Caco-2 (cell line): ENCODE measurements at regions not wholly inside any gene's neighbourhood (a gene's known extent, or its start where the extent isn't known, plus 50 kb on each side); places are given as distances from the start of the nearest gene placed in this dataset.

Source experiments
- BruUV-seq: library from RNA; stranded (reverse); fragments of 400-500 nt; replicated peaks from 2 replicates; lab custom pipeline; 2021; lab: Mats Ljungman, UMichigan
- CTCF ChIA-PET: fragments of 300-600 bp; sonication (Branson Sonifier 250); formaldehyde crosslinking; loops from one replicate; lab custom pipeline; 2022; ENCODE audit warnings: antibody characterized with exemption; lab: Charles Lee
- POLR2A ChIA-PET: fragments of 300-600 bp; sonication (Branson Sonifier 250); formaldehyde crosslinking; loops from one replicate; lab custom pipeline; 2022; ENCODE audit warnings: antibody characterized with exemption; lab: Charles Lee
- DNase-seq, 2 experiments: peaks; one replicate each; pipeline versions ENCODE4 v3.0.0 to v3.0.0-alpha.2; 2020 to 2022
- H3K27me3 ChIP-seq: replicated peaks from 2 replicates; pipeline ENCODE4 v1.6.0; 2011; ENCODE audit warnings: low read length; ENCODE audit not compliant: control insufficient read depth, insufficient read depth
- H3K36me3 ChIP-seq: 2 replicates; pipeline ENCODE4 v1.5.1; 2011; ENCODE audit warnings: low read length; ENCODE audit not compliant: control insufficient read depth, insufficient read depth
- H3K4me1 ChIP-seq: fragments of 250-450 bp; sonication (Bioruptor Pico); 2 replicates; pipeline ENCODE4 v1.5.1; 2020; ENCODE audit warnings: mild to moderate bottlenecking
- H3K4me3 ChIP-seq: 2 replicates; pipeline ENCODE4 v1.5.1; 2011; ENCODE audit warnings: low read depth, mild to moderate bottlenecking, control low read depth, low read length
- H3K9me3 ChIP-seq: fragments of 250-450 bp; sonication (Bioruptor Pico); 2 replicates; pipeline ENCODE4 v1.5.1; 2020; ENCODE audit warnings: mild to moderate bottlenecking, moderate library complexity
- H3K27ac Mint-ChIP-seq: one replicate; pipeline ENCODE4 v1.8.0; 2022; ENCODE audit warnings: mixed read lengths; ENCODE audit not compliant: unreplicated experiment
- H3K27me3 Mint-ChIP-seq: one replicate; pipeline ENCODE4 v1.8.0; 2022; ENCODE audit warnings: mixed read lengths; ENCODE audit not compliant: insufficient read depth, unreplicated experiment
- H3K36me3 Mint-ChIP-seq: one replicate; pipeline ENCODE4 v1.8.0; 2022; ENCODE audit warnings: mild to moderate bottlenecking, mixed read lengths; ENCODE audit not compliant: insufficient read depth, unreplicated experiment
- H3K4me1 Mint-ChIP-seq: one replicate; pipeline ENCODE4 v1.8.0; 2022; ENCODE audit warnings: low read depth, mixed read lengths; ENCODE audit not compliant: unreplicated experiment
- H3K4me3 Mint-ChIP-seq: one replicate; pipeline ENCODE4 v1.8.0; 2022; ENCODE audit warnings: mild to moderate bottlenecking, moderate library complexity, mixed read lengths; ENCODE audit not compliant: unreplicated experiment
- H3K9me3 Mint-ChIP-seq: one replicate; pipeline ENCODE4 v1.8.0; 2022; ENCODE audit warnings: mixed read lengths; ENCODE audit not compliant: unreplicated experiment
- intact Hi-C: fragments of 100-400 bp; cut with micrococcal nuclease; formaldehyde crosslinking; loops from one replicate; pipeline ENCODE4 v1.10.0; 2022; ENCODE audit not compliant: unreplicated experiment
- TF ChIP-seq, protein P1 (sequence below), 2 experiments: fragments of 200-600 bp in 1 of 2; IDR thresholded peaks; 1 replicate in 1 of 2; 2 replicates in 1 of 2; pipeline versions ENCODE4 v1.5.1 to v1.8.0; 2011 to 2022; ENCODE audit warnings: antibody characterized with exemption in 1 of 2, control low read depth in 1 of 2, inconsistent platforms in 1 of 2, low read depth in 1 of 2, low read length in 1 of 2, mild to moderate bottlenecking in 1 of 2, moderate library complexity in 1 of 2; ENCODE audit not compliant: insufficient read depth in 1 of 2, severe bottlenecking in 1 of 2, unreplicated experiment in 1 of 2

DNA sequence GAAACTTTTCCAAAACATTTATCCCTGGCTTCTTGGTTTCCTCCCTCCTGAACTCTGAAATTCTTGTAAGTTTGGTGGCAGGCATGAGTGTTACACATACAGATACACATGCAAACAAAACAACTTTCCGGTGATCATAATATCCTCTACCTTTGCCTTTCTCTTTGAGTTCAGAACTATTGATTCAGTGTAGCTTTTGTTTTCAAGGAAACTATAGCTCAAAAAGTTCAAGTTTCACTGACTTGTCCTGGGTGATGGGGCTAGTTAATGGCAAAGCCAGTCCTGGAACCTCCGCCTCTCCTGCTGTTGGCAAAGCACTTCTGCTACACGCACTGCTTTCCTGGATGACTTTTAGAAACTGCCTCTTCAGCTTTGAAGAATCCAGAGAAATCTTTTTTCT lies 177.3 kb upstream of the FAT1 start:
- Mint-ChIP-seq H3K36me3 (no peaks in the 10 kb centered on the region), H3K27ac (no peak overlapping the region), H3K4me1 (no peaks in the 10 kb centered on the region), H3K27me3 (peaks cover 3% of the 10 kb centered on the region), H3K4me3 (no peak overlapping the region), H3K9me3 (peaks cover 9% of the 10 kb centered on the region)
- Histone ChIP-seq H3K4me3 (no peak overlapping the region), H3K36me3 (no peaks in the 10 kb centered on the region), H3K4me1 (no peaks in the 10 kb centered on the region), H3K9me3 (no peaks in the 10 kb centered on the region), H3K27me3 (no peaks in the 10 kb centered on the region)
- BruUV-seq, result no TSS peak
- TF ChIP-seq, protein P1, sequence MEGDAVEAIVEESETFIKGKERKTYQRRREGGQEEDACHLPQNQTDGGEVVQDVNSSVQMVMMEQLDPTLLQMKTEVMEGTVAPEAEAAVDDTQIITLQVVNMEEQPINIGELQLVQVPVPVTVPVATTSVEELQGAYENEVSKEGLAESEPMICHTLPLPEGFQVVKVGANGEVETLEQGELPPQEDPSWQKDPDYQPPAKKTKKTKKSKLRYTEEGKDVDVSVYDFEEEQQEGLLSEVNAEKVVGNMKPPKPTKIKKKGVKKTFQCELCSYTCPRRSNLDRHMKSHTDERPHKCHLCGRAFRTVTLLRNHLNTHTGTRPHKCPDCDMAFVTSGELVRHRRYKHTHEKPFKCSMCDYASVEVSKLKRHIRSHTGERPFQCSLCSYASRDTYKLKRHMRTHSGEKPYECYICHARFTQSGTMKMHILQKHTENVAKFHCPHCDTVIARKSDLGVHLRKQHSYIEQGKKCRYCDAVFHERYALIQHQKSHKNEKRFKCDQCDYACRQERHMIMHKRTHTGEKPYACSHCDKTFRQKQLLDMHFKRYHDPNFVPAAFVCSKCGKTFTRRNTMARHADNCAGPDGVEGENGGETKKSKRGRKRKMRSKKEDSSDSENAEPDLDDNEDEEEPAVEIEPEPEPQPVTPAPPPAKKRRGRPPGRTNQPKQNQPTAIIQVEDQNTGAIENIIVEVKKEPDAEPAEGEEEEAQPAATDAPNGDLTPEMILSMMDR (IDR thresholded peaks at IDR 0.05; ENCODE audit: insufficient read depth in 1 of 2, low read depth in 1 of 2, low read length in 1 of 2, severe bottlenecking in 1 of 2, unreplicated experiment in 1 of 2), result no peak
- intact Hi-C loops, result no loop called here
- ChIA-PET CTCF (no interaction called here), POLR2A (no interaction called here)
- DNase-seq, result no peak

DNA sequence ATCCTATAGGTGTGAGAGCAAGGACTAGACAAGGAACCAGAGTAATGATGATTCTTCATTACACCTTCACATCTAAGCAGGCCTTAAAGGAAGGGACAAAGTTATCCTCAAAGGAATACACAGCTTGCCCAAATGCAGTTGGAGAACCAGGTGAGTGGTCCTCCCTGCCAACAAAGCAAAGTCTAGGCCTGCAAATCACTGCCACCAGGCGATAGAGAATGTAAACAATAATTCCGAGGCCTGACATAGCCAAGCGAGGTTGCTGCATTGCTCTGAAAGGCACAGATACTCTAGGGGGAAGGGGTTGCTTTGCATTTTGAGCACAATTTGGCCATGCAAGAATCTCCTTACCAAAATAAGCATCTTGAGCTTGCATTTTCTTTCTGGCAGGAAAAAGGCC lies 178.2 kb upstream of the FAT1 start:
- no peak overlapping the region for H3K27ac Mint-ChIP-seq
- no peaks in the 10 kb centered on the region for H3K4me1 Mint-ChIP-seq
- Histone ChIP-seq H3K27me3 (no peaks in the 10 kb centered on the region), H3K4me1 (no peaks in the 10 kb centered on the region), H3K9me3 (no peaks in the 10 kb centered on the region), H3K4me3 (no peak overlapping the region), H3K36me3 (no peaks in the 10 kb centered on the region)
- no peaks in the 10 kb centered on the region for H3K36me3 Mint-ChIP-seq
- ChIA-PET POLR2A (no interaction called here), CTCF (no interaction called here)
- H3K9me3 Mint-ChIP-seq, result peaks cover 4% of the 10 kb centered on the region
- peaks cover under 1% of the 10 kb centered on the region for H3K27me3 Mint-ChIP-seq
- DNase-seq, result no peak
- no TSS peak for BruUV-seq
- TF ChIP-seq, protein P1 (IDR thresholded peaks at IDR 0.05; ENCODE audit: insufficient read depth in 1 of 2, low read depth in 1 of 2, low read length in 1 of 2, severe bottlenecking in 1 of 2, unreplicated experiment in 1 of 2), result no peak
- no peak overlapping the region for H3K4me3 Mint-ChIP-seq
- intact Hi-C loops, result no loop called here

DNA sequence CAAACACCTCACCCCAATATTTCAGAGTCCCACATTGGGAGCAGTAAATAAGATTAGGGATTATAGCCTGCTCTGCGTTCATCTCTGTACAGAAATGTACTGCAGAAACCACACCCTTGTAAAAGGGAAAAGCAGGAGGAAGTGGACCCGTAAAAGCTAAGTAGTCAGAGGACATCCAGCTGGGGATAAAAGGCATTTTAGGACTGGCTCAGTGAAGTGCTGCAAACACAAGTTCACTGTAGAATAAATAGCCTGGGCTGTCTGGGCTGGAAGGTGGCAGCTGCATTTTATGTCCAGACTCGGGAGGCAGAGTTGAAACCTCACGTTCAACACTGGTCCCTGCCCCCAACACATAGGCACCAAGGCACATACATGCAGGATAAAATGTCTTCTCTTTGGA lies 178.7 kb upstream of the FAT1 start:
- TF ChIP-seq, protein P1 (IDR thresholded peaks at IDR 0.05; ENCODE audit: insufficient read depth in 1 of 2, low read depth in 1 of 2, low read length in 1 of 2, severe bottlenecking in 1 of 2, unreplicated experiment in 1 of 2), result no peak
- H3K9me3 ChIP-seq, result no peaks in the 10 kb centered on the region
- H3K4me1 ChIP-seq, result no peaks in the 10 kb centered on the region
- H3K27me3 ChIP-seq, result no peaks in the 10 kb centered on the region
- no TSS peak for BruUV-seq
- Mint-ChIP-seq H3K27ac (no peak overlapping the region), H3K36me3 (no peaks in the 10 kb centered on the region), H3K9me3 (no peaks in the 10 kb centered on the region), H3K27me3 (no peaks in the 10 kb centered on the region), H3K4me1 (no peaks in the 10 kb centered on the region), H3K4me3 (no peak overlapping the region)
- no peaks in the 10 kb centered on the region for H3K36me3 ChIP-seq
- H3K4me3 ChIP-seq, result no peak overlapping the region
- no peak for DNase-seq
- POLR2A ChIA-PET, result no interaction called here
- CTCF ChIA-PET, result no interaction called here
- intact Hi-C loops, result no loop called here
